ENCODE measurements at regions not wholly inside any gene's neighbourhood (a gene's known extent, or its start where the extent isn't known, plus 50 kb on each side); places are given as distances from the start of the nearest gene placed in this dataset.

GRCh38 chr2:177093371-177093770 lies 119.2 kb upstream of the HNRNPA3 start:
- intact Hi-C loops (cut with micrococcal nuclease; ENCODE audit: unreplicated experiment) = no loop called here
- H3K4me2 ChIP-seq = no peak overlapping the region
- DNase-seq = no peak
- H2AFZ ChIP-seq = no peak overlapping the region
- H4K20me1 ChIP-seq (ENCODE audit: insufficient read depth) = no peaks in the 10 kb centered on the region
- TF ChIP-seq EZH2 (IDR thresholded peaks at IDR 0.05; ENCODE audit: low read depth) = no peak
- TF ChIP-seq CTCF (conservative IDR thresholded peaks at IDR 0.05) = no peak
- H3K27me3 ChIP-seq (ENCODE audit: insufficient read depth, low read depth) = peaks cover 18% of the 10 kb centered on the region; the same call in 1 of the 2 replicates
- no peaks in the 10 kb centered on the region for H3K9me3 ChIP-seq (ENCODE audit: insufficient read depth, low read depth)
- ChIA-PET POLR2A (ENCODE audit: unreplicated experiment) (no interaction called here), CTCF (no interaction called here)
- H3F3A ChIP-seq (ENCODE audit: insufficient read depth, low read depth) = no peaks in the 10 kb centered on the region
- no peaks in the 10 kb centered on the region for H3K4me1 ChIP-seq (replicated peaks; ENCODE audit: insufficient read depth)
- no peaks in the 10 kb centered on the region for H3K9me2 ChIP-seq (ENCODE audit: insufficient read depth)
- no peak overlapping the region for H3K27ac ChIP-seq
- BruUV-seq (replicated peaks) = no TSS peak
- H3K36me3 ChIP-seq (ENCODE audit: low read depth) = no peaks in the 10 kb centered on the region
- H3K4me3 ChIP-seq = no peak overlapping the region
- no peaks in the 10 kb centered on the region for H3K79me2 ChIP-seq (ENCODE audit: low read depth)

DNA sequence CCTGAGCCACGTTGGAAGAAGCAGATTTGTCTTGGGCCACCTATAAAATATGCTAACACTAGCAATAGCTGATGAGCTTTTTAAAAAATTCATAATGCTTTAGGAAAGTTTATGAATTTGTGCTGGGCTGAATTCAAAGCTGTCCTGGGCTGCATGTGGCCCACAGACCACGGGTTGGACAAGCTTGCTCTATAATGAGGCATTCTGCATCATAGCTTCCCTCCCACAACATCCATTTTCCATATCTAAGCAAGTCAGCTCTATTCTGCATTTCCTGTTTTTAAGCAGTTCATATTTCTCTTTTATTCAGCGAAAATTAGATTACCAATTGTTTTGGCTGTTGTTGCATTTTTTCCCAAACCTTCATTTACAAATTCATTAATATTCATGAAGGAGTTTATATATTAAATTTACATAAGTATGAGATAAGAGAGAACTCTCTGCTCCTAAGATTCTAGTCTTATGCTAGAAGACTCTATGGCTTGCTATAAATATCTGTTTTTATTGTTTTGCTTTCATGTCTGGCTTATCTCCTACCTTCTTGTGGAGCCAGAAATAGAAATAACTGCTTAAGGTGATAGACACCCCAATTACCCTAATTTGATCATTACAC lies 114.5 kb upstream of the HNRNPA3 start:
- DNase-seq = no peak
- Histone ChIP-seq H3K4me2 (no peak overlapping the region), H3K9me3 (ENCODE audit: insufficient read depth, low read depth) (no peaks in the 10 kb centered on the region), H2AFZ (no peak overlapping the region), H3K79me2 (ENCODE audit: low read depth) (no peaks in the 10 kb centered on the region), H3F3A (ENCODE audit: insufficient read depth, low read depth) (no peaks in the 10 kb centered on the region), H3K27me3 (ENCODE audit: insufficient read depth, low read depth) (no peaks in the 10 kb centered on the region), H4K20me1 (ENCODE audit: insufficient read depth) (no peaks in the 10 kb centered on the region), H3K9me2 (ENCODE audit: insufficient read depth) (no peaks in the 10 kb centered on the region), H3K4me1 (replicated peaks; ENCODE audit: insufficient read depth) (no peaks in the 10 kb centered on the region), H3K27ac (no peak overlapping the region), H3K36me3 (ENCODE audit: low read depth) (no peaks in the 10 kb centered on the region), H3K4me3 (no peak overlapping the region)
- TF ChIP-seq CTCF (conservative IDR thresholded peaks at IDR 0.05) = no peak
- no peak for TF ChIP-seq EZH2 (IDR thresholded peaks at IDR 0.05; ENCODE audit: low read depth)
- intact Hi-C loops (cut with micrococcal nuclease; ENCODE audit: unreplicated experiment) = no loop called here
- no TSS peak for BruUV-seq (replicated peaks)
- CTCF ChIA-PET = no interaction called here
- POLR2A ChIA-PET (ENCODE audit: unreplicated experiment) = interaction anchor here (0.6 kb wide), 1 partner anchor 1690 kb away, joined by 5 read pairs; no protein-coding TSS in a partner anchor

- Histone ChIP-seq H3K4me3 (no peak overlapping the region), H3K36me3 (ENCODE audit: low read depth) (no peaks in the 10 kb centered on the region), H3K9me2 (ENCODE audit: insufficient read depth) (no peaks in the 10 kb centered on the region), H3K27ac (no peak overlapping the region), H2AFZ (no peak overlapping the region), H3F3A (ENCODE audit: insufficient read depth, low read depth) (no peaks in the 10 kb centered on the region), H3K9me3 (ENCODE audit: insufficient read depth, low read depth) (no peaks in the 10 kb centered on the region; the same call in 1 of the 2 replicates), H3K4me1 (replicated peaks; ENCODE audit: insufficient read depth) (no peaks in the 10 kb centered on the region), H3K27me3 (ENCODE audit: insufficient read depth, low read depth) (0 out of 2 replicates have a peak, but pooled peaks cover under 1% of the 10 kb centered on the region), H3K79me2 (ENCODE audit: low read depth) (no peaks in the 10 kb centered on the region), H4K20me1 (ENCODE audit: insufficient read depth) (no peaks in the 10 kb centered on the region), H3K4me2 (no peak overlapping the region)
- TF ChIP-seq CTCF (conservative IDR thresholded peaks at IDR 0.05) = no peak
- no peak for TF ChIP-seq EZH2 (IDR thresholded peaks at IDR 0.05; ENCODE audit: low read depth)
- no peak for DNase-seq
- no TSS peak for BruUV-seq (replicated peaks)
- intact Hi-C loops (cut with micrococcal nuclease; ENCODE audit: unreplicated experiment) = no loop called here
- CTCF ChIA-PET = interaction anchor here (0.6 to 0.7 kb wide), 2 partner anchors 16 to 41 kb away, joined by 3 to 10 read pairs; no protein-coding TSS in a partner anchor
- POLR2A ChIA-PET (ENCODE audit: unreplicated experiment) = no interaction called here
Measured at GRCh38 chr2:177101930-177102329, 110.7 kb upstream of the HNRNPA3 start.

Measured in PC-9 (cell line).